HL-60 (cell line): ENCODE measurements at regions not wholly inside any gene's neighbourhood (a gene's known extent, or its start where the extent isn't known, plus 50 kb on each side); places are given as distances from the start of the nearest gene placed in this dataset.

ENCODE experiments used
- CTCF ChIP-seq: IDR thresholded peaks from one replicate; pipeline ENCODE4 v1.5.1; 2011; ENCODE audit warnings: low read length, control low read depth, inconsistent platforms; ENCODE audit not compliant: insufficient read depth
- GABPA ChIP-seq: IDR thresholded peaks from 2 replicates; pipeline ENCODE4 v1.6.1; 2012; ENCODE audit warnings: low read depth
- POLR2AphosphoS5 ChIP-seq: IDR thresholded peaks from 2 replicates; pipeline ENCODE4 v1.6.1; 2012; ENCODE audit warnings: low read depth
- SPI1 ChIP-seq: IDR thresholded peaks from 2 replicates; pipeline ENCODE4 v1.6.1; 2012; ENCODE audit warnings: low read depth, mild to moderate bottlenecking, borderline replicate concordance

GRCh38 chr1:114286960-114287359, 133.3 kb upstream of the SYT6 start:
- TF ChIP-seq GABPA (no peak), POLR2AphosphoS5 (no peak), CTCF (no peak), SPI1 (no peak)
